Lung (tissue), 11 donors: ENCODE measurements at regions not wholly inside any gene's neighbourhood (a gene's known extent, or its start where the extent isn't known, plus 50 kb on each side); places are given as distances from the start of the nearest gene placed in this dataset.

Experiments
- ATAC-seq: fragments of 200-7000 bp; cut with Tn5 transposase; one replicate; pipeline ENCODE4 v1.9.1; 2020; ENCODE audit warnings: moderate number of reproducible peaks; ENCODE audit not compliant: insufficient read depth, low FRiP score
- DNase-seq, 3 donors: peaks; one replicate each; pipeline ENCODE4 v3.0.0-alpha.2; 2013 to 2017
- H3K27ac ChIP-seq, 2 donors: one replicate each; pipeline ENCODE4 v1.5.1; 2013; ENCODE audit warnings: mild to moderate bottlenecking in 2 of 2, moderate library complexity in 2 of 2, control low read depth in 1 of 2, inconsistent platforms in 1 of 2, low read depth in 1 of 2, low read length in 1 of 2
- H3K27me3 ChIP-seq, 3 donors: one replicate each; pipeline ENCODE4 v1.5.1; 2013; ENCODE audit warnings: low read length in 2 of 3; ENCODE audit not compliant: control insufficient read depth in 3 of 3, insufficient read depth in 3 of 3
- H3K36me3 ChIP-seq, 4 donors: one replicate each; pipeline ENCODE4 v1.5.1; 2013; ENCODE audit warnings: low read length in 4 of 4, mild to moderate bottlenecking in 1 of 4, moderate library complexity in 1 of 4; ENCODE audit not compliant: control insufficient read depth in 4 of 4, insufficient read depth in 4 of 4
- H3K4me1 ChIP-seq, 5 donors: one replicate each; pipeline ENCODE4 v1.5.1; 2013; ENCODE audit warnings: low read length in 5 of 5, mild to moderate bottlenecking in 2 of 5, moderate library complexity in 1 of 5; ENCODE audit not compliant: control insufficient read depth in 5 of 5, insufficient read depth in 5 of 5
- H3K4me3 ChIP-seq: one replicate; pipeline ENCODE4 v1.5.1; 2013; ENCODE audit warnings: mild to moderate bottlenecking, control low read depth, moderate library complexity
- H3K9ac ChIP-seq, 2 donors: one replicate each; pipeline ENCODE4 v1.5.1; 2013; ENCODE audit warnings: low read length in 2 of 2, control low read depth in 1 of 2; ENCODE audit not compliant: insufficient read depth in 1 of 2
- H3K9me3 ChIP-seq, 4 donors: one replicate each; pipeline ENCODE4 v1.5.1; 2013; ENCODE audit warnings: low read length in 3 of 4, mild to moderate bottlenecking in 1 of 4, moderate library complexity in 1 of 4; ENCODE audit not compliant: control insufficient read depth in 4 of 4, insufficient read depth in 3 of 4
- WGBS, 2 donors: extraction: QIAGEN DNeasy Blood & Tissue Kit; methylation state at CpG; one replicate each; pipeline ENCODE4 v1.1.7; 2013; 5-methylcytosine and 5-hydroxymethylcytosine counted together
- TF ChIP-seq, protein P1 (sequence below): IDR thresholded peaks from 2 replicates; pipeline ENCODE4 v1.5.1; 2012; ENCODE audit warnings: mild to moderate bottlenecking; ENCODE audit errors: control extremely low read depth, extremely low read depth
- donor health status: control.
- donor health status: control.
- donor health status: Bipolar disorder and iron deficiency.
- donor health status: healthy.
- donor health status: DM: yes; HTN: yes; CAD: no.

DNA sequence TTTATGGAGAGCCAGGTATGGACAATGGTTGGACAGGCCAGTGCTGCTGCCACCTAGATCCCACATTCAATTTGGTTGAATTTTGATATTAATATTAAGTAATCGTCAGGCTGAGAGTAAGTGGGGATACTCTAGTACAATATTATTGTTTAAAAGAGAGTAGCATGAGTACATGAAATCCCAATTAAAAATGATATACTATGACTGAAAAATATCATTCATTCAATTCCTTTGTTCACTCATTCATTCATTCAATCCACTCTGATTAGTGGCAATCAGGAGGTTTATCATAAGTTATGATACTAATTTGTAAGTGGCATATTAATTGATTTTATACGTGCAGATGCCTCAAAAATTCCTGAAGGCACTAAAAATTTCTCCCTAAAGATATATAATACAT lies 224.2 kb downstream of the DMRT2 start:
- Histone ChIP-seq H3K9me3 (no peaks in the 10 kb centered on the region), H3K27me3 (no peaks in the 10 kb centered on the region), H3K36me3 (no peaks in the 10 kb centered on the region), H3K9ac (no peak overlapping the region), H3K4me1 (no peaks in the 10 kb centered on the region), H3K4me3 (no peak overlapping the region), H3K27ac (no peak overlapping the region)
- TF ChIP-seq, protein P1, sequence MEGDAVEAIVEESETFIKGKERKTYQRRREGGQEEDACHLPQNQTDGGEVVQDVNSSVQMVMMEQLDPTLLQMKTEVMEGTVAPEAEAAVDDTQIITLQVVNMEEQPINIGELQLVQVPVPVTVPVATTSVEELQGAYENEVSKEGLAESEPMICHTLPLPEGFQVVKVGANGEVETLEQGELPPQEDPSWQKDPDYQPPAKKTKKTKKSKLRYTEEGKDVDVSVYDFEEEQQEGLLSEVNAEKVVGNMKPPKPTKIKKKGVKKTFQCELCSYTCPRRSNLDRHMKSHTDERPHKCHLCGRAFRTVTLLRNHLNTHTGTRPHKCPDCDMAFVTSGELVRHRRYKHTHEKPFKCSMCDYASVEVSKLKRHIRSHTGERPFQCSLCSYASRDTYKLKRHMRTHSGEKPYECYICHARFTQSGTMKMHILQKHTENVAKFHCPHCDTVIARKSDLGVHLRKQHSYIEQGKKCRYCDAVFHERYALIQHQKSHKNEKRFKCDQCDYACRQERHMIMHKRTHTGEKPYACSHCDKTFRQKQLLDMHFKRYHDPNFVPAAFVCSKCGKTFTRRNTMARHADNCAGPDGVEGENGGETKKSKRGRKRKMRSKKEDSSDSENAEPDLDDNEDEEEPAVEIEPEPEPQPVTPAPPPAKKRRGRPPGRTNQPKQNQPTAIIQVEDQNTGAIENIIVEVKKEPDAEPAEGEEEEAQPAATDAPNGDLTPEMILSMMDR, result no peak
- no peak for DNase-seq
- no peak for ATAC-seq
- 92 to 93% methylated on average over 2 of the region's 2 CpGs for WGBS, 2 donors

GRCh38 chr9:1276474-1276873 lies 226.3 kb downstream of the DMRT2 start:
- whole genome bisulfite sequencing, 2 donors, result 43 to 52% methylated on average over 2 of the region's 2 CpGs
- ATAC-seq (no peak), DNase-seq (no peak)
- peaks cover 0 to 3% (median 0%) of the 10 kb centered on the region in 3 donors for H3K27me3 ChIP-seq
- H3K9me3 ChIP-seq, result no peaks in the 10 kb centered on the region
- no peak overlapping the region for H3K4me3 ChIP-seq
- H3K4me1 ChIP-seq, result no peaks in the 10 kb centered on the region
- no peak overlapping the region for H3K9ac ChIP-seq
- no peaks in the 10 kb centered on the region for H3K36me3 ChIP-seq
- H3K27ac ChIP-seq, result no peak overlapping the region
- TF ChIP-seq, protein P1, result no peak

GRCh38 chr9:1284727-1285126 lies 234.6 kb downstream of the DMRT2 start:
- H3K27ac ChIP-seq, result no peak overlapping the region
- no peaks in the 10 kb centered on the region for H3K4me1 ChIP-seq
- ATAC-seq (no peak), DNase-seq (no peak)
- peaks cover 0 to 6% (median 0%) of the 10 kb centered on the region in 4 donors for H3K9me3 ChIP-seq
- H3K27me3 ChIP-seq, result peaks cover 0 to 3% (median 0%) of the 10 kb centered on the region in 3 donors
- H3K9ac ChIP-seq, result no peak overlapping the region
- WGBS, 2 donors, result 83 to 86% methylated on average over 2 of the region's 2 CpGs
- no peaks in the 10 kb centered on the region for H3K36me3 ChIP-seq
- no peak overlapping the region for H3K4me3 ChIP-seq
- TF ChIP-seq, protein P1, result no peak

DNA sequence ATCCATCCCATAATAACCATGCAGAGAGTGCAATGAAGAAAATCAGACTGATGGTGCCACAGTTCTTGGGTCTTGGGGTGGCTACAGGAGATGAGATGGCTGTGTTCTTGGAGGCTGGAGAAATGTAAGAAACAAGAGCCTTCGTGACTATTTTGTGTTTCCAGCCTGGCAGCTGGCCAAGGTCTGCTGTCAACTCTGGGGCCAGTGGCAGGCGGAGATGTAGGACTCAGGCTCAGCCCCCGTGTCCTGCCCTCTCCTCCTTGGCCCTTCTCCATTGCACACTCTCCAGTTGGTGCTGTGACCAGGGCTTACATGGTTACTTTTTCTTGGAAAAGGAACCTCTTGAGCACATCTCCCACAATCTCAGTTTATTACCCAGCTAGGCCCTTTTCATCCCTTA lies 235.4 kb downstream of the DMRT2 start:
- DNase-seq (peak; percentile 18 to 22 (median 19)), ATAC-seq (no peak)
- 51 to 63% methylated on average over 3 of the region's 3 CpGs for WGBS, 2 donors
- Histone ChIP-seq H3K4me1 (no peaks in the 10 kb centered on the region), H3K4me3 (no peak overlapping the region), H3K9ac (no peak overlapping the region), H3K36me3 (no peaks in the 10 kb centered on the region), H3K27me3 (peaks cover 0 to 3% (median 0%) of the 10 kb centered on the region in 3 donors), H3K27ac (no peak overlapping the region), H3K9me3 (peaks cover 0 to 6% (median 0%) of the 10 kb centered on the region in 4 donors)
- TF ChIP-seq, protein P1, result no peak
